Panc1 (cell line): ENCODE measurements at regions not wholly inside any gene's neighbourhood (a gene's known extent, or its start where the extent isn't known, plus 50 kb on each side); places are given as distances from the start of the nearest gene placed in this dataset.

Experiments used
- ATAC-seq: fragments of 200-7000 bp; cut with Tn5 transposase; 2 replicates; pipeline ENCODE4 v1.9.1; 2020; ENCODE audit warnings: mild to moderate bottlenecking, moderate library complexity
- BruUV-seq: library from RNA; stranded (reverse); fragments of 400-500 nt; replicated peaks from 2 replicates; lab custom pipeline; 2021; lab: Mats Ljungman, UMichigan
- CTCF ChIA-PET: fragments of 300-600 bp; sonication (Branson Sonifier 250); formaldehyde crosslinking; loops from one replicate; lab custom pipeline; 2022; ENCODE audit warnings: antibody characterized with exemption; lab: Charles Lee
- POLR2A ChIA-PET: fragments of 300-600 bp; sonication (Branson Sonifier 250); formaldehyde crosslinking; loops from one replicate; lab custom pipeline; 2022; ENCODE audit warnings: antibody characterized with exemption; lab: Charles Lee
- DNase-seq: peaks from one replicate; pipeline ENCODE4 v3.0.0-alpha.2; 2010; ENCODE audit warnings: low read depth, low spot score
- H3K27ac ChIP-seq: 2 replicates; pipeline ENCODE4 v1.5.1; 2011; ENCODE audit warnings: mild to moderate bottlenecking, low read length, inconsistent platforms
- H3K27me3 ChIP-seq: fragments of 200-500 bp; sonication (Bioruptor generic); 2 replicates; pipeline ENCODE4 v1.6.0; 2014; ENCODE audit warnings: low read length, inconsistent platforms; ENCODE audit not compliant: control insufficient read depth, insufficient read depth
- H3K36me3 ChIP-seq: fragments of 200-500 bp; sonication (Bioruptor generic); 2 replicates; pipeline ENCODE4 v1.5.1; 2014; ENCODE audit warnings: inconsistent platforms, mild to moderate bottlenecking, low read length, moderate library complexity; ENCODE audit not compliant: control insufficient read depth, insufficient read depth
- H3K4me1 ChIP-seq: 2 replicates; pipeline ENCODE4 v1.5.1; 2011; ENCODE audit warnings: inconsistent platforms, mild to moderate bottlenecking, low read length, moderate library complexity; ENCODE audit not compliant: control insufficient read depth, insufficient read depth
- H3K4me3 ChIP-seq, 2 experiments: 2 replicates each; pipeline ENCODE4 v1.5.1; 2011 to 2012; ENCODE audit warnings: low read depth in 2 of 2, low read length in 2 of 2, mild to moderate bottlenecking in 2 of 2, inconsistent platforms in 1 of 2, moderate library complexity in 1 of 2
- H3K9me3 ChIP-seq: fragments of 200-500 bp; sonication (Bioruptor generic); 2 replicates; pipeline ENCODE4 v1.5.1; 2014; ENCODE audit warnings: low read depth, mild to moderate bottlenecking, inconsistent platforms, low read length, moderate library complexity; ENCODE audit not compliant: control insufficient read depth, insufficient read depth
- CTCF ChIP-seq: fragments of 450-650 bp; IDR thresholded peaks from 2 replicates; pipeline ENCODE4 v1.5.1; 2017; ENCODE audit warnings: mild to moderate bottlenecking
- POLR2AphosphoS5 ChIP-seq: IDR thresholded peaks from 2 replicates; pipeline ENCODE4 v1.6.1; 2012; ENCODE audit warnings: mild to moderate bottlenecking, low read depth, low read length, moderate library complexity
- REST ChIP-seq, 2 experiments: IDR thresholded peaks; 2 replicates each; pipeline ENCODE4 v1.6.1; 2011 to 2012; ENCODE audit warnings: low read depth in 2 of 2, control low read depth in 1 of 2, low read length in 1 of 2, mild to moderate bottlenecking in 1 of 2, moderate library complexity in 1 of 2; ENCODE audit not compliant: insufficient read depth in 1 of 2
- SIN3A ChIP-seq: IDR thresholded peaks from 2 replicates; pipeline ENCODE4 v1.6.1; 2012; ENCODE audit warnings: low read depth, mild to moderate bottlenecking, low read length, moderate library complexity, borderline replicate concordance; ENCODE audit not compliant: insufficient read depth
- TCF7L2 ChIP-seq: IDR thresholded peaks from 2 replicates; pipeline ENCODE4 v1.6.1; 2011; ENCODE audit warnings: mild to moderate bottlenecking, low read depth, low read length, inconsistent platforms
- in situ Hi-C: cut with HindIII; loops from 2 replicates; pipeline ENCODE4 v1.10.0; 2016; ENCODE audit warnings: low sequenced_read_pairs, low pct_unique_long_range_greater_than_20kb
- intact Hi-C: fragments of 100-400 bp; cut with micrococcal nuclease; formaldehyde crosslinking; loops from one replicate; pipeline ENCODE4 v1.10.0; 2022; ENCODE audit not compliant: unreplicated experiment

GRCh38 chr13:104389691-104390090 lies 1323.5 kb upstream of the SLC10A2 start:
- ATAC-seq (no peak), DNase-seq (no peak)
- BruUV-seq: no TSS peak
- Histone ChIP-seq H3K36me3 (no peaks in the 10 kb centered on the region), H3K27ac (no peak overlapping the region), H3K9me3 (no peaks in the 10 kb centered on the region), H3K4me1 (no peaks in the 10 kb centered on the region), H3K4me3 (no peak overlapping the region), H3K27me3 (no peaks in the 10 kb centered on the region)
- ChIA-PET POLR2A (no interaction called here), CTCF (no interaction called here)
- intact Hi-C loops: no loop called here
- in situ Hi-C loops: no loop called here
- TF ChIP-seq POLR2AphosphoS5 (no peak), CTCF (no peak), SIN3A (no peak), TCF7L2 (no peak), REST (IDR thresholded peaks at IDR 0.05; ENCODE audit: insufficient read depth in 1 of 2, low read depth in 2 of 2, low read length in 1 of 2) (no peak)

- no peaks in the 10 kb centered on the region for H3K36me3 ChIP-seq
- ChIA-PET POLR2A (no interaction called here), CTCF (no interaction called here)
- TF ChIP-seq POLR2AphosphoS5 (no peak), TCF7L2 (no peak), SIN3A (no peak), REST (IDR thresholded peaks at IDR 0.05; ENCODE audit: insufficient read depth in 1 of 2, low read depth in 2 of 2, low read length in 1 of 2) (no peak), CTCF (no peak)
- H3K27me3 ChIP-seq: no peaks in the 10 kb centered on the region
- no TSS peak for BruUV-seq
- H3K27ac ChIP-seq: no peak overlapping the region
- H3K9me3 ChIP-seq: no peaks in the 10 kb centered on the region
- in situ Hi-C loops (no loop called here), intact Hi-C loops (no loop called here)
- no peak overlapping the region for H3K4me3 ChIP-seq
- H3K4me1 ChIP-seq: no peaks in the 10 kb centered on the region
- no peak for ATAC-seq
- DNase-seq: no peak
Measured at GRCh38 chr13:104387510-104387909, 1321.3 kb upstream of the SLC10A2 start.
